ENCODE measurements at regions not wholly inside any gene's neighbourhood (a gene's known extent, or its start where the extent isn't known, plus 50 kb on each side); places are given as distances from the start of the nearest gene placed in this dataset.

DNA sequence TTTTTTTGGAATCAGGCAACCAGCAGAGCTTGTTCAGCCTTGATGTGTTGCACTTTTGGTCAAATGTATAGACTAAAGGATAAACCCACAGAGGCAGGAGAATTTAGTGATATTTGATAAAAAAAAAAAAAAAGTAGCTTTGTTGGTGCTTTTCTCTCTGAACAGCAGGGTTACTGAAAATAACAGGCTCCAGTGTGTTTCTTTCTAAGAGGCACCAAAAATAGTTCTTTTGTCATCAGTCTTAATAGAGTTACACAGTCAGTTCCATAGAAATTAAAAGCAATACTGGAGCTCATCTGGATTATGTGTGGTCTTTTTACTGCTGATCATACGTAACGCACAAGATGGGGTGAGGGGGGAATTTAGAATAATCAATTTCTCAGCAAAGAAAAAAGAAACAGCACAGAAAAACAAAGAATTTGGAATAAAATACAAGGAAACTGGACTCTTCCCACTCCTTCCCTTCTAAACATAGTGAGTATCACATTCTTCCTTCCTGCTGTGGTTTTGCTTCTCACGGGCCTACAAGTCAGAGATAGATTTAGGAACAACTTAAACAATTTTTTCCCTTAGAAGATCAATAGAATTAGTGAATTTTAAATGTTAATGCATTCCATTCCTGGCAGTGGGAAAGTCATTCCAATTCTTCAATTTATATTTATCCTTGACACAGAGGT lies 178.8 kb upstream of the AKR1E2 start:
- TF ChIP-seq, protein P1, sequence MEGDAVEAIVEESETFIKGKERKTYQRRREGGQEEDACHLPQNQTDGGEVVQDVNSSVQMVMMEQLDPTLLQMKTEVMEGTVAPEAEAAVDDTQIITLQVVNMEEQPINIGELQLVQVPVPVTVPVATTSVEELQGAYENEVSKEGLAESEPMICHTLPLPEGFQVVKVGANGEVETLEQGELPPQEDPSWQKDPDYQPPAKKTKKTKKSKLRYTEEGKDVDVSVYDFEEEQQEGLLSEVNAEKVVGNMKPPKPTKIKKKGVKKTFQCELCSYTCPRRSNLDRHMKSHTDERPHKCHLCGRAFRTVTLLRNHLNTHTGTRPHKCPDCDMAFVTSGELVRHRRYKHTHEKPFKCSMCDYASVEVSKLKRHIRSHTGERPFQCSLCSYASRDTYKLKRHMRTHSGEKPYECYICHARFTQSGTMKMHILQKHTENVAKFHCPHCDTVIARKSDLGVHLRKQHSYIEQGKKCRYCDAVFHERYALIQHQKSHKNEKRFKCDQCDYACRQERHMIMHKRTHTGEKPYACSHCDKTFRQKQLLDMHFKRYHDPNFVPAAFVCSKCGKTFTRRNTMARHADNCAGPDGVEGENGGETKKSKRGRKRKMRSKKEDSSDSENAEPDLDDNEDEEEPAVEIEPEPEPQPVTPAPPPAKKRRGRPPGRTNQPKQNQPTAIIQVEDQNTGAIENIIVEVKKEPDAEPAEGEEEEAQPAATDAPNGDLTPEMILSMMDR (IDR thresholded peaks at IDR 0.05; ENCODE audit: borderline replicate concordance, extremely low read depth, low read length, poor library complexity, severe bottlenecking): no peak
- no peak for TF ChIP-seq EZH2 (IDR thresholded peaks at IDR 0.05; ENCODE audit: borderline replicate concordance, low read depth, low read length, severe bottlenecking)

Data from DND-41 (cell line).